OCI-LY7 (cell line): ENCODE measurements at regions not wholly inside any gene's neighbourhood (a gene's known extent, or its start where the extent isn't known, plus 50 kb on each side); places are given as distances from the start of the nearest gene placed in this dataset.

Source experiments
- BruUV-seq: library from RNA; stranded (reverse); fragments of 400-500 nt; replicated peaks from 2 replicates; lab custom pipeline; 2021; lab: Mats Ljungman, UMichigan
- CTCF ChIA-PET: fragments of 300-600 bp; sonication (Branson Sonifier 250); formaldehyde crosslinking; loops from one replicate; lab custom pipeline; 2022; ENCODE audit warnings: antibody characterized with exemption; ENCODE audit not compliant: unreplicated experiment; lab: Charles Lee
- POLR2A ChIA-PET: fragments of 300-600 bp; sonication (Branson Sonifier 250); formaldehyde crosslinking; loops from one replicate; lab custom pipeline; 2022; ENCODE audit warnings: antibody characterized with exemption; lab: Charles Lee
- DNase-seq: peaks from one replicate; pipeline ENCODE4 v3.0.0-alpha.2; 2015; ENCODE audit warnings: low spot score
- H2AFZ ChIP-seq: fragments of 200-600 bp; sonication (generic), shearing (Covaris generic); 2 replicates; pipeline ENCODE4 v1.6.1; 2014; ENCODE audit warnings: mild to moderate bottlenecking, antibody characterized with exemption, low read length, moderate library complexity
- H3K27ac ChIP-seq: fragments of 200-600 bp; sonication (generic); 2 replicates; pipeline ENCODE4 v1.5.1; 2014; ENCODE audit warnings: mixed run types, low read depth, mild to moderate bottlenecking, moderate library complexity, low read length, inconsistent platforms; ENCODE audit not compliant: poor library complexity, severe bottlenecking
- H3K36me3 ChIP-seq: fragments of 200-600 bp; sonication (generic); 2 replicates; pipeline ENCODE4 v1.6.1; 2014; ENCODE audit warnings: mild to moderate bottlenecking, antibody characterized with exemption, low read length, moderate library complexity, mixed read lengths; ENCODE audit not compliant: insufficient read depth
- H3K4me1 ChIP-seq: fragments of 200-600 bp; sonication (generic); 2 replicates; pipeline ENCODE4 v1.5.1; 2014; ENCODE audit warnings: mild to moderate bottlenecking, low read length; ENCODE audit not compliant: insufficient read depth, poor library complexity, severe bottlenecking
- H3K4me2 ChIP-seq: fragments of 200-600 bp; sonication (generic); 2 replicates; pipeline ENCODE4 v1.6.1; 2014; ENCODE audit warnings: mild to moderate bottlenecking, low read length
- H3K4me3 ChIP-seq: fragments of 200-600 bp; sonication (generic); 2 replicates; pipeline ENCODE4 v1.5.1; 2014; ENCODE audit warnings: mild to moderate bottlenecking, low read depth, low read length; ENCODE audit not compliant: poor library complexity, severe bottlenecking
- H3K79me2 ChIP-seq: fragments of 200-600 bp; sonication (generic); 2 replicates; pipeline ENCODE4 v1.6.1; 2016; ENCODE audit warnings: low read depth, mild to moderate bottlenecking, low read length, moderate library complexity, mixed read lengths; ENCODE audit not compliant: insufficient read depth
- H3K9me2 ChIP-seq: fragments of 200-600 bp; sonication (generic); 2 replicates; pipeline ENCODE4 v1.6.1; 2016; ENCODE audit warnings: mild to moderate bottlenecking, low read length, mixed read lengths; ENCODE audit not compliant: insufficient read depth
- H3K9me3 ChIP-seq: fragments of 200-600 bp; sonication (generic); 2 replicates; pipeline ENCODE4 v1.6.1; 2014; ENCODE audit warnings: mild to moderate bottlenecking, mixed run types, low read length, mixed read lengths
- H4K20me1 ChIP-seq: fragments of 200-600 bp; sonication (generic); 2 replicates; pipeline ENCODE4 v1.6.1; 2014; ENCODE audit warnings: mild to moderate bottlenecking, antibody characterized with exemption, low read length, moderate library complexity, mixed read lengths; ENCODE audit not compliant: insufficient read depth
- EZH2phosphoT487 ChIP-seq: fragments of 200-600 bp; sonication (generic); IDR thresholded peaks from 2 replicates; pipeline ENCODE4 v1.6.1; 2018; ENCODE audit warnings: low read depth, borderline replicate concordance, mild to moderate bottlenecking, mixed run types, antibody characterized with exemption, low read length, moderate library complexity, mixed read lengths
- intact Hi-C: fragments of 100-400 bp; cut with micrococcal nuclease; formaldehyde crosslinking; loops from one replicate; pipeline ENCODE4 v1.10.0; 2022; ENCODE audit not compliant: unreplicated experiment
- TF ChIP-seq, protein P1 (sequence below): fragments of 200-600 bp; sonication (generic); conservative IDR thresholded peaks from 2 replicates; pipeline ENCODE4 v1.5.1; 2014; ENCODE audit warnings: mild to moderate bottlenecking, antibody characterized with exemption, low read length, moderate library complexity, mixed read lengths

GRCh38 chr4:188300385-188300784 is 161.1 kb downstream of the TRIML1 start:
- Histone ChIP-seq H3K9me2 (no peaks in the 10 kb centered on the region), H3K36me3 (no peaks in the 10 kb centered on the region)
- BruUV-seq = no TSS peak

DNA sequence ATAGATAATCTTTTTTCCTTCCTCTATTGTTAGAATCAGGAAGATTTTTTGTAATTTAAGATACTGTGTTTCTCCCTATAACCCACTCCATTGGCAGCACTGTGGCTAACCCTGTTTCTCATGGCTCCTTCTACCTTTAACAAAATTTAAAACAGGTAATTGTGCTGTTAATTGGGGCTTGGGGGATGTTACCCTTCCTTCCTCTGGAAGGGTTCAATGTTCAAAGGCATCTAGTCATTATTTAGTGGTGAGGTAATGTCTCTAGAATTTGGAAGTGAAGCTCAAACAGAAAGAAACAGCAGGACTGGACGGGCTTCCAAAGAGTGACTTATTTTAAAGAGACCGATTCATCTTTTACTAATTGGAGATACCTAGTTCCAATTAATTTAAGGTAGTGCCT is 166.4 kb downstream of the TRIML1 start:
- POLR2A ChIA-PET = no interaction called here

More at GRCh38 chr4:188300385-188300784, 161.1 kb downstream of the TRIML1 start:
- Histone ChIP-seq H3K4me3 (no peak overlapping the region), H4K20me1 (no peaks in the 10 kb centered on the region), H3K79me2 (no peaks in the 10 kb centered on the region), H2AFZ (no peak overlapping the region), H3K4me1 (no peaks in the 10 kb centered on the region), H3K4me2 (no peak overlapping the region), H3K9me3 (no peaks in the 10 kb centered on the region), H3K27ac (no peak overlapping the region)
- TF ChIP-seq, protein P1, sequence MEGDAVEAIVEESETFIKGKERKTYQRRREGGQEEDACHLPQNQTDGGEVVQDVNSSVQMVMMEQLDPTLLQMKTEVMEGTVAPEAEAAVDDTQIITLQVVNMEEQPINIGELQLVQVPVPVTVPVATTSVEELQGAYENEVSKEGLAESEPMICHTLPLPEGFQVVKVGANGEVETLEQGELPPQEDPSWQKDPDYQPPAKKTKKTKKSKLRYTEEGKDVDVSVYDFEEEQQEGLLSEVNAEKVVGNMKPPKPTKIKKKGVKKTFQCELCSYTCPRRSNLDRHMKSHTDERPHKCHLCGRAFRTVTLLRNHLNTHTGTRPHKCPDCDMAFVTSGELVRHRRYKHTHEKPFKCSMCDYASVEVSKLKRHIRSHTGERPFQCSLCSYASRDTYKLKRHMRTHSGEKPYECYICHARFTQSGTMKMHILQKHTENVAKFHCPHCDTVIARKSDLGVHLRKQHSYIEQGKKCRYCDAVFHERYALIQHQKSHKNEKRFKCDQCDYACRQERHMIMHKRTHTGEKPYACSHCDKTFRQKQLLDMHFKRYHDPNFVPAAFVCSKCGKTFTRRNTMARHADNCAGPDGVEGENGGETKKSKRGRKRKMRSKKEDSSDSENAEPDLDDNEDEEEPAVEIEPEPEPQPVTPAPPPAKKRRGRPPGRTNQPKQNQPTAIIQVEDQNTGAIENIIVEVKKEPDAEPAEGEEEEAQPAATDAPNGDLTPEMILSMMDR = no peak
- ChIA-PET POLR2A (interaction anchor here (0.6 kb wide), 1 partner anchor 9 kb away, joined by 3 read pairs; no protein-coding TSS in a partner anchor), CTCF (no interaction called here)
- DNase-seq = no peak
- intact Hi-C loops = no loop called here

GRCh38 chr4:188307591-188307990 is 168.3 kb downstream of the TRIML1 start:
- no peaks in the 10 kb centered on the region for H3K36me3 ChIP-seq
- H2AFZ ChIP-seq = no peak overlapping the region
- ChIA-PET CTCF (no interaction called here), POLR2A (interaction anchor here (1.5 kb wide), 1 partner anchor 11 kb away, joined by 3 read pairs; no protein-coding TSS in a partner anchor)
- H3K9me3 ChIP-seq = no peaks in the 10 kb centered on the region
- no peak overlapping the region for H3K4me3 ChIP-seq
- no peaks in the 10 kb centered on the region for H3K4me1 ChIP-seq
- H3K9me2 ChIP-seq = no peaks in the 10 kb centered on the region
- no peak for TF ChIP-seq EZH2phosphoT487
- TF ChIP-seq, protein P1 = no peak
- no TSS peak for BruUV-seq
- H3K4me2 ChIP-seq = no peak overlapping the region
- no peak for DNase-seq
- intact Hi-C loops = no loop called here
- H3K27ac ChIP-seq = no peak overlapping the region
- no peaks in the 10 kb centered on the region for H4K20me1 ChIP-seq
- H3K79me2 ChIP-seq = no peaks in the 10 kb centered on the region

More for the DNA sequence above, 166.4 kb downstream of the TRIML1 start:
- no peak overlapping the region for H2AFZ ChIP-seq
- CTCF ChIA-PET = no interaction called here
- H3K79me2 ChIP-seq = no peaks in the 10 kb centered on the region
- DNase-seq = no peak
- BruUV-seq = no TSS peak
- H3K9me3 ChIP-seq = no peaks in the 10 kb centered on the region
- intact Hi-C loops = no loop called here
- TF ChIP-seq, protein P1 = no peak
- no peak for TF ChIP-seq EZH2phosphoT487
- H3K4me2 ChIP-seq = no peak overlapping the region
- H4K20me1 ChIP-seq = no peaks in the 10 kb centered on the region
- H3K4me1 ChIP-seq = no peaks in the 10 kb centered on the region
- H3K9me2 ChIP-seq = no peaks in the 10 kb centered on the region
- H3K4me3 ChIP-seq = no peak overlapping the region
- H3K36me3 ChIP-seq = no peaks in the 10 kb centered on the region
- no peak overlapping the region for H3K27ac ChIP-seq
